HG03139 (cell line): ENCODE measurements at regions not wholly inside any gene's neighbourhood (a gene's known extent, or its start where the extent isn't known, plus 50 kb on each side); places are given as distances from the start of the nearest gene placed in this dataset.
"Not testable (repeated sequence)": the region's sequence is repeated elsewhere in the genome, so short reads cannot be mapped to it uniquely, and the experiment has no call there.

Experiments
- ATAC-seq: cut with Tn5 transposase; IDR thresholded peaks from one replicate; pipeline ENCODE4 v1.9.1; 2021; ENCODE audit not compliant: unreplicated experiment

DNA sequence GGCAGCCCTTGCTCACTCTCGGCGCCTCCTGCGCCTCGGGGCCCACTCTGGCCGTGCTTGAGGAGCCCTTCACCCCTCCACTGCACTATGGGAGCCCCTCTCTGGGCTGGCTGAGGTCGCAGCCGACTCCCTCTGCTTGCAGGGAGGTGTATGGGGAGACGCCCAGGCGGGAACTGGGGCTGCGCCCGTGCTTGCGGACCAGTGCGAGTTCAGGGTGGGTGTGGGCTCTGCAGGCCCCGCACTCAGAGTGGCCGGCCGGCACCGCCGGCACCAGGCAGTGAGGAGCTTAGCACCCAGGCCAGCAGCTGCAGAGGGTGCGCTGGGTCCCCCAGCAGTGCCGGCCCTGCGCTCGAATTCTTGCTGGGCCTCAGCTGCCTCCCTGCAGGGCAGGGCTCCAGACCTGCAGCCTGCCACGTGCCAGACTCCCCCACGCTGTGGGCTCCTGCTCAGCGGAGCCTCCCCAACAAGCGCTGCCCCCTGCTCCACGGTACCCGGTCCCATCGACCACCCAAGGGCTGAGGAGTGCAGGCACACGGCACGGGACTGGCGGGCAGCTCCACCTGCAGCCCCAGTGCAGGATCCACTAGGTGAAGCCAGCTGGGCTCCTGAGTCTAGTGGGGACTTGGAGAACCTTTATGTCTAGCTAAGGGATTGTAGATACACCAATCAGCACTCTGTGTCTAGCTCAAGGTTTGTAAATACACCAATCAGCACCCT is 54.0 kb upstream of the WWC2 start:
- not testable (repeated sequence) for ATAC-seq

GRCh38 chr4:183038436-183038835 is 60.6 kb upstream of the WWC2 start:
- no peak for ATAC-seq

- no peak for ATAC-seq
Measured at GRCh38 chr4:183035726-183036415, 63.2 kb upstream of the WWC2 start.

- no peak for ATAC-seq
Measured at GRCh38 chr4:183035256-183035655, 63.8 kb upstream of the WWC2 start.

DNA sequence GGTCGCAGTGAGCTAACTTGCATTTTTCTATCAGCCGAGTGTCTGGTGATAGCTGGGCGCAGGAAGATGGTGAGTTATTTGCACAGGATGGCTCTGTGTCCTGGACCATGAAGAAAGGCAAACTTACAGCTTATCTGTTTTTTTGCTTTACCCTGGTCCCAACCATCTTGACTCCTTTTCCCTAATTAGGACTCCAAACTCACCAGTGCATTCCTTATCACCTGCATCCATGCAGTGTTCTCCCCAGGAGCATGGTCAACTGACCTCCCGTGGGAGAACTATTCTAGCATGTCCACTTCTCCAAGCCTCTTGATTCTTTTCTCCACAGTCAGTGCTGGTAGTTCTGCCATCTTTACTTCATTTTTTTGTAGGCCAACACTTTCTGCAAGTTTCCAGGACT is 68.2 kb upstream of the WWC2 start:
- no peak for ATAC-seq

DNA sequence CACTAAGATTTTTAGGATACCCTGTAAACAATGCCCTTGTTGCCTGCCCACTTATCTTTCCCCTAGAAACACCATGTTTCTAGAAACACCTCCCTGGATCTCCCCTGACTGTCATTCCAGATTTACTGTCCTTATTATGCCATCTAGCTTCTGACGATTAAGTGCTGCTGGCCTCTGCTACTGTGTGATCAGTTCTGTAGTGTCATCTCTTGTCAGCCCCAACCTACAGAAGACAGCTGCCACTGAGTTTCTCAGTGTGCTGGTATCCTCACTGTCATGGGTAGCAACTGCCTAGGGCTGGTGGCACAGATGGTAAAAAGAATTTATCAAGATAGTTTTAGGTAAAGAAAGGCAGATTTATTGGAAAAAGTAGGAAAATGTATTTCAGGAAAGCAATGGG is 68.7 kb upstream of the WWC2 start:
- no peak for ATAC-seq

DNA sequence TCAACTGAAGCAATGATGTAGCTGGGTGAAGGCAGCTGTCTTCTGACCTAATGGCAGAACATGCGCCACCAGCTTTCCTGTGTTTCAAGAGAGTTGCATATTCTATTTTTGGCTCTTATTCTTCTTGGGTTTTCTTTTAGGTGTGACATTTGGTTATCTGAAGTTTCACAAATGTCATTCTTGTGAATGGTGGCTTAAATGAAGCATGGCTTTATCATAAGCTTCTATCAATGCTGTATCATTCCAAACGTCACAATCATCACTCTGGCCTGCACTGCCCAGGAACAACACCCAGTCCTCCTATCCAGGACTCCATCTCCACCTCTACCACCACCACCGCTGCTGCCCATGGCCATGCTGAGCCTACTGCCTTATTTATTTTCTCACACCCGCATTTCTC is 69.7 kb upstream of the WWC2 start:
- ATAC-seq, result no peak

- no peak for ATAC-seq
Measured at GRCh38 chr4:183026701-183027100, 72.4 kb upstream of the WWC2 start.

DNA sequence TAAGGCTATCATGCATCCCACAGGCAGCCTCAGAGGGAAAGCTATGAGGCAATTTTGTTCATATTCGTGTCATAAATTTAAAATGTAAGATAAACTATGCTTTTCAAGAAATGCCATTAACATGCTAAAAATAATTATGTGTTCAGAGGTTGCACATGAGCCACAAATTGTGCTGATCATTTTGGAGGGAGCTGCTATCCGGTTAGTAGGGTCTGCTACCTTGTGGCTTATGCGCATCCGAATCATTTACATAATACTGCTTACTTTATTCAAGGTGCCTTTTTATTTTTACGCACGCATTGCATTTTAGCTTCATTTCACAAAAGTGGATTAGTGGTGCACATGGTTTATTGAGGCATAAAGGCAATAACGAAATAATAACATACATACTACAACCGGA is 76.4 kb upstream of the WWC2 start:
- no peak for ATAC-seq

DNA sequence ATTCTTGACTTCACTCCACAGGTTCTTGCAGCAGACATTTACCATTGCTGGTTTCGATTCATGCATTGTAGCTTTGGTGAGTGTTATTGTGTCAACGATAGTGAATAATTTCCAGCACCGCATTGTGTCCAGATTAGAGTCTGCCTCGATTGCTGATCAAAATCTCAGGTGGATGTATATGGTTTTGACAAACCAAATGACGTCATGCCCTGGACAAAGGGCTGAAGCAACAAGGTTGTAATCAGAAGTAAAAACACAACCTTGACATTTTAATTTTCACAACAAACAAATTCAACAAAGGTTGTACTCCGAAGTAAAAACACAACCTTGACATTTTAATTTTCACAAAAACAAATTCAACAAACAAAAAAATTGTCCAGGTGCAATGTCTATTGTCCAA is 81.1 kb upstream of the WWC2 start:
- ATAC-seq, result no peak

DNA sequence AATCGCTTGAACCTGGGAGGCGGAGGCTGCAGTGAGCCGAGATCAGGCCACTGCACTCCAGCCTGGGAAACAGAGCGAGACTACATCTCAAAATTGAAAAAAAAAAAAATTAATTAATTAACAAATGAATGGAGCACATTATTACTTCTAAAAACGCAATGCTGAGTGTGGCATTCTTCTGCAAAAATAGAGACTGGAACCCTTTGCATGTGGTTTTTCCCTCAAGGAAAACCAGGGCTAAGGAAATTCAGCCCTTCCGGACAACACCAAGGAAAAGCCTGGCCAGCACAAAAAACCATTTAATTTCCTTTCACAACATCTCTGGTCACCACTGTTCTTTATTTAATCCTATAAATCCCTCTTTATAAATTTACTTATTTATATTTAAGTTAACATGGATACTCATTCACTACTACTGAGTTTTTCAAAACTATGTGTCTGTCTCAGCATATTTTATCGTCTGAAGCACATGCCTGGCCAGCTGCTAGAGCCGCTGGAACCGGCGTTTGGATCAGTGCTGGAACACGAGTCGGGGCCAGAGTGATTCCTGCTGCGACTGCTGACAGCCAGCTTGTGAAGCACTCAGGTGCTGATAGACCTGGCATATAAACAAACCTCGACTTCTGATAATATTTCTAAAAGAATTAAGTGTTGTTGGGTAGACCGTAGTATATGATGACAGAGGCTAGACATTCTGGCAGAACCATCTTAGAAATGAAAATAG is 84.5 kb upstream of the WWC2 start:
- ATAC-seq, result no peak

GRCh38 chr4:183013730-183014002 is 85.4 kb upstream of the WWC2 start:
- ATAC-seq, result no peak

- ATAC-seq, result no peak
Measured at GRCh38 chr4:183012879-183013729, 86.0 kb upstream of the WWC2 start.

DNA sequence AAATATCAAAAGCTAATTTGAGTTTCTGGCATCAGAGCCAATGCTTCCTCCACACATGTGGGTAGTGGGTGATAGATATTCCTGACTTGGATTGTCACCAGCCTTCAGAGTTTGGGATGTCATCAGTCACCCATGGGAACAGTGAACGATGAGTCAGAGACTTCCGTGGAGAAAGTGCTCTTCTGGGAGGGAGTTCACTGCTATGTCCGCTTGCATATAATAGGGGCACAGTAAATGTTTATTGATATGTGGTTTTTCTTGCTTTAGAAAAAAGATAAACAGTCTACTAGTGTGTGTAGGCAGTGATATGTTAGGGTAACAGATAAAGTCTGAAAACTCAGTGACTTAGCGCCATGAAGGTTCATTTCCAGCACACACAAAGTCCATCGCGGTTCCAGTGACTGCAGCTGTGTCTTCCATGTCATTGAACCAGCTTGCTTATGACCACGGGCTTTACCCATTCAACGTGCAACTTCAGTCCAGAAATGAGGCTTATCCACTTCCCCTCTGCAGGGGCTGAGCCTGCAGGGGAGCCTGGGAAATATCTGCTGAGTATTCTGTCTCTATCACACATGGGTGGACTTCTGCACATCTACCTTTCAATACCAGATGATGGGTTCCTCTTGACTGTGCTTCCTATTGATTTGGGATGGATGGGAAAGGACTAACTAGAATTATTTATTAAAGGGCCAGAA is 87.7 kb upstream of the WWC2 start:
- ATAC-seq, result no peak

- ATAC-seq, result no peak
Measured at GRCh38 chr4:183008492-183008891, 90.6 kb upstream of the WWC2 start.

GRCh38 chr4:183004370-183004769 is 87.2 kb upstream of the DCTD start:
- ATAC-seq, result not testable (repeated sequence)

DNA sequence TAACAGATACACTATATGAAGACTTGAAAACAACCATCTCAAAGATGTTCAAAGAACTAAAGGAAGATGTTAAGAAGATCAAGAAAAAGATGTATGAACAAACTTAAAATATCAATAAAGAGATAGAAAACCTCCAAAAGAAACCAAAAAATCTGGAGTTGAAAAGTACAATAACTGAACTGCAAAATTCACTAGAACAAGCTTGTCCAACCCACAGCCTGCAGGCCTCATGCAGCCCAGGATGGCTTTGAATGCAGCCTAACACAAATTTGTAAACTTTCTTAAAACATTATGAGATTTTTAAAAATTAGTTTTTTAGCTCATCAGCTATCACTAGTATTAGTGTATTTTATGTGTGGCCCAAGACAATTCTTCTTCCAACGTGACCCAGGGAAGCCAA is 77.0 kb upstream of the DCTD start:
- ATAC-seq, result no peak

DNA sequence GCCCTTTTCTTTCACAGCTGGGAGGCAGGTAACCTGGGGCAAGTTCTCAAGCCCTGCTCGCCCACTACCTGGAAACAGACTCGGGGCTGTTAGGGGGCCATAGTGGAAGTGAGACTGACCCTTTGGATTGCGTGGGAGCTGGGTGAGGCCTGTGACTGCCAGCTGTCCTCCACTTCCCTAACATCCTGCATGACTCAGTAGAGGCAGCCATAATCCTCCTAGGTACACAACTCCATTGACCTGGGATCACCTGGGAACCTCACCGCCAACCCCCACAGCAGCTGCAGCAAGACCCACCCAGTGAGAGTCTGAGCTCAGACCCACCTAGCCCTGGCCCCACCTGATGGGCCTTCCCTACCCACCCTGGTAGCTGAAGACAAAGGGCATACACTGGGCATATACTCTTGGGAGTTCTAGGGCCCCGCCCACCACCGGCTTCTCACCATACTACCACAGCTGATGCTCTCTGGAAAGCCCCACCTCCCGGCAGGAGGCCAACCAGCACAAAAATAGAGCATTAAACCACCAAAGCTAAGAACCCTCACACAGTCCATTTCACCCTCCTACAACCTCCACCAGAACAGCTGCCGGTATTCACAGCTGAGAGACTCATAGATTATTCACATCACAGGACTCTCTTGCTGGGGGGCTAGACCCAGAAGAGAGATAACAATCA is 61.1 kb upstream of the DCTD start:
- peak; percentile 46 for ATAC-seq

DNA sequence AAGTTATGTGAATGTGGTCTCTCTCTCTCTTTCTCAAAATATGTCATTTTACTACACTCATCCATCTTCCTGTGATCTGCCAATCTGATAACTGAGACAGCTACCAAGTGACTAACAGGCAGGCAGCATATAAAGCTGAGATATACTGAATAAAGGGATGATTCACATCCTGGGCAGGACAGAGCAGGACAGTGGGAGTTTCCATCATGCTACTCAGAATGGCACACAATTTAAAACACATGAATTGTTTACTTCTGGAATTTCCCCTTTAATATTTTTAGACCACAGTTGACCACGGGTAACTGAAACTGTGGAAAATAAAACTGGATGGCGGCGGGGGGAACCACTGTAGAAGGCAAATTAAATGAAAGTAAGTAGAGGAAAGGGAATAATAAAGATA is 58.6 kb upstream of the DCTD start:
- peak; percentile 51 for ATAC-seq

GRCh38 chr4:182973941-182974340 is 56.8 kb upstream of the DCTD start:
- ATAC-seq, result no peak
